GM23248 (cell line): ENCODE measurements at regions not wholly inside any gene's neighbourhood (a gene's known extent, or its start where the extent isn't known, plus 50 kb on each side); places are given as distances from the start of the nearest gene placed in this dataset.

ENCODE experiments used
- EZH2 ChIP-seq: fragments of 200-600 bp; sonication (generic); IDR thresholded peaks from 2 replicates; pipeline ENCODE4 v1.6.1; 2018; ENCODE audit warnings: antibody characterized with exemption, mild to moderate bottlenecking; ENCODE audit not compliant: insufficient read depth, poor library complexity, severe bottlenecking
- EZH2phosphoT487 ChIP-seq: fragments of 200-600 bp; sonication (generic); IDR thresholded peaks from 2 replicates; pipeline ENCODE4 v1.6.1; 2018; ENCODE audit warnings: antibody characterized with exemption, moderate library complexity, mild to moderate bottlenecking, low read depth; ENCODE audit not compliant: insufficient read depth

GRCh38 chr6:105862936-105863607, 223.1 kb upstream of the PRDM1 start:
- TF ChIP-seq EZH2, result no peak
- TF ChIP-seq EZH2phosphoT487, result no peak
